Muscle layer of duodenum (tissue), 2 donors: ENCODE measurements at regions not wholly inside any gene's neighbourhood (a gene's known extent, or its start where the extent isn't known, plus 50 kb on each side); places are given as distances from the start of the nearest gene placed in this dataset.

Experiments used
- H3K27ac ChIP-seq: one replicate; pipeline ENCODE4 v1.7.0; 2013; ENCODE audit warnings: mild to moderate bottlenecking, low read length
- H3K27me3 ChIP-seq: one replicate; pipeline ENCODE4 v1.7.0; 2013; ENCODE audit warnings: low read depth, mild to moderate bottlenecking, control low read depth, low read length
- H3K36me3 ChIP-seq, 2 donors: one replicate each; pipeline ENCODE4 v1.7.0; 2013; ENCODE audit warnings: low read length in 2 of 2, control low read depth in 1 of 2, mild to moderate bottlenecking in 1 of 2; ENCODE audit not compliant: insufficient read depth in 2 of 2, control insufficient read depth in 1 of 2
- H3K4me1 ChIP-seq, 2 donors: one replicate each; pipeline ENCODE4 v1.7.0; 2013; ENCODE audit warnings: low read length in 2 of 2, mild to moderate bottlenecking in 2 of 2, control low read depth in 1 of 2, moderate library complexity in 1 of 2; ENCODE audit not compliant: insufficient read depth in 2 of 2, control insufficient read depth in 1 of 2
- H3K4me3 ChIP-seq, 2 donors: one replicate each; pipeline ENCODE4 v1.7.0; 2013; ENCODE audit warnings: low read length in 2 of 2, low read depth in 1 of 2, mild to moderate bottlenecking in 1 of 2
- H3K9me3 ChIP-seq, 2 donors: one replicate each; pipeline ENCODE4 v1.7.0; 2013; ENCODE audit warnings: low read length in 2 of 2, control low read depth in 1 of 2, mild to moderate bottlenecking in 1 of 2; ENCODE audit not compliant: control insufficient read depth in 1 of 2
- donor health status: healthy.

GRCh38 chr11:92911478-92911877 is 58.0 kb upstream of the MTNR1B start:
- H3K4me3 ChIP-seq, result no peak overlapping the region
- no peaks in the 10 kb centered on the region for H3K9me3 ChIP-seq
- no peaks in the 10 kb centered on the region for H3K27me3 ChIP-seq
- no peaks in the 10 kb centered on the region for H3K4me1 ChIP-seq
- H3K36me3 ChIP-seq, result no peaks in the 10 kb centered on the region
- H3K27ac ChIP-seq, result no peak overlapping the region

GRCh38 chr11:92915551-92915950 is 53.9 kb upstream of the MTNR1B start:
- Histone ChIP-seq H3K4me1 (no peaks in the 10 kb centered on the region), H3K27ac (no peak overlapping the region), H3K27me3 (no peaks in the 10 kb centered on the region), H3K36me3 (no peaks in the 10 kb centered on the region), H3K9me3 (no peaks in the 10 kb centered on the region), H3K4me3 (no peak overlapping the region)

- H3K9me3 ChIP-seq, result no peaks in the 10 kb centered on the region
- no peaks in the 10 kb centered on the region for H3K27me3 ChIP-seq
- no peaks in the 10 kb centered on the region for H3K4me1 ChIP-seq
- no peaks in the 10 kb centered on the region for H3K36me3 ChIP-seq
- no peak overlapping the region for H3K27ac ChIP-seq
- H3K4me3 ChIP-seq, result no peak overlapping the region
These were observed 53.2 kb upstream of the MTNR1B start for GRCh38 chr11:92916299-92916698.

- no peaks in the 10 kb centered on the region for H3K27me3 ChIP-seq
- no peaks in the 10 kb centered on the region for H3K9me3 ChIP-seq
- H3K4me3 ChIP-seq, result no peak overlapping the region
- H3K4me1 ChIP-seq, result no peaks in the 10 kb centered on the region
- no peaks in the 10 kb centered on the region for H3K36me3 ChIP-seq
- H3K27ac ChIP-seq, result no peak overlapping the region
These were observed 51.5 kb upstream of the MTNR1B start for GRCh38 chr11:92917927-92918326.

DNA sequence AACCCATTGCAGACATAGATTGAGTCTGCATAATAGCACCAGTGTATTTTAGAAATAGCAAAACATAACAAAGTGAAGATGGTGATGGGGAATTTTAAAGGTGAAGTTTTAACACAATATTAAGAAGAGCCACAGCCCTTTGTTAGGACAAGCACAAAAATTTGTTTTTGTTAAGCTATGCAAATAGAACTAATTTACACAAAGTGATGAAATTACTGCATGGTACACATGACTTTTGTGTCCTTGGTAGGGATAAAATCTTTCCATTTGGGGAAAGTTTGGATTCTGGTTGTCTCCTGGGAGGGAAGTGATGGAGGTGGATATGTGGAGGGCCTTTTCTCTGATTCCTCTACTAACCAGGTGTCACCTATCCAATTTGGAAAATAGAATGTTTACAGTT is 50.4 kb upstream of the MTNR1B start:
- Histone ChIP-seq H3K4me3 (no peak overlapping the region), H3K9me3 (no peaks in the 10 kb centered on the region), H3K27ac (no peak overlapping the region), H3K36me3 (no peaks in the 10 kb centered on the region), H3K4me1 (no peaks in the 10 kb centered on the region), H3K27me3 (no peaks in the 10 kb centered on the region)
